ENCODE measurements at regions not wholly inside any gene's neighbourhood (a gene's known extent, or its start where the extent isn't known, plus 50 kb on each side); places are given as distances from the start of the nearest gene placed in this dataset.

DNA sequence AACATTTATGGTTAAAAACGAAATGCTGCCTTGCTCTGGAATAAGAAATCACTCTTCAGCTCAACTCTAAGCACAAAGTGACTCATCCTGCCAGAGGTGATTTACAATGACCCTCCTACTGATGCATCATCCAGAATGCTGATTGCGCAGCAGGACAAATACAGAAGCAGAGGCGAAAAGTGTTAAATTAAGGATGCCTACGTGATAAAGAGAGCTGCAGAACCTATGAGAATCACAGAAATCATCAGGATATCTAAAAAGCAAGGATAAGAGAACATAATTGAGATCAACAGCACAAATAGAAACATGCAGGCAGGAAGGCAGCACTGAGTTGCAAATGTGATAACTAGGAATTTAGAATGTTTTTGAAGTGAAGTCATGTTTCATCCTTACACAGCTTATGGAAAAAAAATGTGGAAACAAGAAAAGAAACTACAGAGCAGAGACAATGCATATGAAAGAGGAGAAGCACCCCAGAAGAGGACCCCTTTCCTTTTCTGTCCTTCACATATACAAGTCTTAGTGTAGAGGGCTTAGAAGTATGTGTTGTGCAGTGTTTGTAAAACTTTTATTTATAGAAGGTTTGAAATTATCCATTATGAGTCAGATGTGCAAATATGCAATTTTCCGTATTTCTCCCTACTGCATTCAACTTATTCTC is 188.4 kb downstream of the SLC7A11 start (continued):
- TF ChIP-seq, protein P1, sequence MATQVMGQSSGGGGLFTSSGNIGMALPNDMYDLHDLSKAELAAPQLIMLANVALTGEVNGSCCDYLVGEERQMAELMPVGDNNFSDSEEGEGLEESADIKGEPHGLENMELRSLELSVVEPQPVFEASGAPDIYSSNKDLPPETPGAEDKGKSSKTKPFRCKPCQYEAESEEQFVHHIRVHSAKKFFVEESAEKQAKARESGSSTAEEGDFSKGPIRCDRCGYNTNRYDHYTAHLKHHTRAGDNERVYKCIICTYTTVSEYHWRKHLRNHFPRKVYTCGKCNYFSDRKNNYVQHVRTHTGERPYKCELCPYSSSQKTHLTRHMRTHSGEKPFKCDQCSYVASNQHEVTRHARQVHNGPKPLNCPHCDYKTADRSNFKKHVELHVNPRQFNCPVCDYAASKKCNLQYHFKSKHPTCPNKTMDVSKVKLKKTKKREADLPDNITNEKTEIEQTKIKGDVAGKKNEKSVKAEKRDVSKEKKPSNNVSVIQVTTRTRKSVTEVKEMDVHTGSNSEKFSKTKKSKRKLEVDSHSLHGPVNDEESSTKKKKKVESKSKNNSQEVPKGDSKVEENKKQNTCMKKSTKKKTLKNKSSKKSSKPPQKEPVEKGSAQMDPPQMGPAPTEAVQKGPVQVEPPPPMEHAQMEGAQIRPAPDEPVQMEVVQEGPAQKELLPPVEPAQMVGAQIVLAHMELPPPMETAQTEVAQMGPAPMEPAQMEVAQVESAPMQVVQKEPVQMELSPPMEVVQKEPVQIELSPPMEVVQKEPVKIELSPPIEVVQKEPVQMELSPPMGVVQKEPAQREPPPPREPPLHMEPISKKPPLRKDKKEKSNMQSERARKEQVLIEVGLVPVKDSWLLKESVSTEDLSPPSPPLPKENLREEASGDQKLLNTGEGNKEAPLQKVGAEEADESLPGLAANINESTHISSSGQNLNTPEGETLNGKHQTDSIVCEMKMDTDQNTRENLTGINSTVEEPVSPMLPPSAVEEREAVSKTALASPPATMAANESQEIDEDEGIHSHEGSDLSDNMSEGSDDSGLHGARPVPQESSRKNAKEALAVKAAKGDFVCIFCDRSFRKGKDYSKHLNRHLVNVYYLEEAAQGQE (IDR thresholded peaks at IDR 0.05; ENCODE audit: low read depth, low read length) = no peak
- TF ChIP-seq FOXM1 (IDR thresholded peaks at IDR 0.05; ENCODE audit: low read depth) (0 out of 2 replicates have a peak, but pooled peaks have one; percentile 20), NFIC (IDR thresholded peaks at IDR 0.05; ENCODE audit: borderline replicate concordance) (peak; percentile 33; the same call in 1 of the 2 replicates), CTCF (IDR thresholded peaks at IDR 0.05) (no peak), MEF2A (IDR thresholded peaks at IDR 0.05; ENCODE audit: borderline replicate concordance, low read depth) (no peak; the same call in 1 of the 2 replicates), EZH2phosphoT487 (IDR thresholded peaks at IDR 0.05; ENCODE audit: borderline replicate concordance, low read depth) (no peak), RXRA (IDR thresholded peaks at IDR 0.05; ENCODE audit: borderline replicate concordance, low read depth) (0 out of 2 replicates have a peak, but pooled peaks have one; percentile 12), YY1 (IDR thresholded peaks at IDR 0.05; ENCODE audit: low read depth) (no peak), EP300 (IDR thresholded peaks at IDR 0.05; ENCODE audit: borderline replicate concordance in 1 of 2, low read depth in 1 of 2, low read length in 1 of 2) (peak in 1 of 2 experiments; percentile 62; a peak in 1 of 4 replicates), RAD21 (IDR thresholded peaks at IDR 0.05; ENCODE audit: low read length) (no peak), FOSL2 (IDR thresholded peaks at IDR 0.05; ENCODE audit: borderline replicate concordance, low read depth) (peak; percentile 96), FOXJ3 (CRISPR knock-in tag; IDR thresholded peaks at IDR 0.05) (no peak), USF2 (IDR thresholded peaks at IDR 0.05; ENCODE audit: borderline replicate concordance, low read depth, low read length) (no peak), TAF1 (IDR thresholded peaks at IDR 0.05; ENCODE audit: borderline replicate concordance, low read depth, low read length) (0 out of 2 replicates have a peak, but pooled peaks have one; percentile 9), GATA2 (CRISPR knock-in tag; IDR thresholded peaks at IDR 0.05) (peak; percentile 67)
- TF ChIP-seq, protein P2, sequence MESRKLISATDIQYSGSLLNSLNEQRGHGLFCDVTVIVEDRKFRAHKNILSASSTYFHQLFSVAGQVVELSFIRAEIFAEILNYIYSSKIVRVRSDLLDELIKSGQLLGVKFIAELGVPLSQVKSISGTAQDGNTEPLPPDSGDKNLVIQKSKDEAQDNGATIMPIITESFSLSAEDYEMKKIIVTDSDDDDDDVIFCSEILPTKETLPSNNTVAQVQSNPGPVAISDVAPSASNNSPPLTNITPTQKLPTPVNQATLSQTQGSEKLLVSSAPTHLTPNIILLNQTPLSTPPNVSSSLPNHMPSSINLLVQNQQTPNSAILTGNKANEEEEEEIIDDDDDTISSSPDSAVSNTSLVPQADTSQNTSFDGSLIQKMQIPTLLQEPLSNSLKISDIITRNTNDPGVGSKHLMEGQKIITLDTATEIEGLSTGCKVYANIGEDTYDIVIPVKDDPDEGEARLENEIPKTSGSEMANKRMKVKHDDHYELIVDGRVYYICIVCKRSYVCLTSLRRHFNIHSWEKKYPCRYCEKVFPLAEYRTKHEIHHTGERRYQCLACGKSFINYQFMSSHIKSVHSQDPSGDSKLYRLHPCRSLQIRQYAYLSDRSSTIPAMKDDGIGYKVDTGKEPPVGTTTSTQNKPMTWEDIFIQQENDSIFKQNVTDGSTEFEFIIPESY (IDR thresholded peaks at IDR 0.05; ENCODE audit: borderline replicate concordance, low read depth) = no peak
